HG02610 (cell line): ENCODE measurements at regions not wholly inside any gene's neighbourhood (a gene's known extent, or its start where the extent isn't known, plus 50 kb on each side); places are given as distances from the start of the nearest gene placed in this dataset.

ENCODE experiments used
- ATAC-seq: cut with Tn5 transposase; IDR thresholded peaks from one replicate; pipeline ENCODE4 v1.9.1; 2021; ENCODE audit warnings: mild to moderate bottlenecking, moderate library complexity; ENCODE audit not compliant: unreplicated experiment

- ATAC-seq, result no peak
These were observed 316.5 kb downstream of the WDR11 start for GRCh38 chr10:121167534-121168243.

DNA sequence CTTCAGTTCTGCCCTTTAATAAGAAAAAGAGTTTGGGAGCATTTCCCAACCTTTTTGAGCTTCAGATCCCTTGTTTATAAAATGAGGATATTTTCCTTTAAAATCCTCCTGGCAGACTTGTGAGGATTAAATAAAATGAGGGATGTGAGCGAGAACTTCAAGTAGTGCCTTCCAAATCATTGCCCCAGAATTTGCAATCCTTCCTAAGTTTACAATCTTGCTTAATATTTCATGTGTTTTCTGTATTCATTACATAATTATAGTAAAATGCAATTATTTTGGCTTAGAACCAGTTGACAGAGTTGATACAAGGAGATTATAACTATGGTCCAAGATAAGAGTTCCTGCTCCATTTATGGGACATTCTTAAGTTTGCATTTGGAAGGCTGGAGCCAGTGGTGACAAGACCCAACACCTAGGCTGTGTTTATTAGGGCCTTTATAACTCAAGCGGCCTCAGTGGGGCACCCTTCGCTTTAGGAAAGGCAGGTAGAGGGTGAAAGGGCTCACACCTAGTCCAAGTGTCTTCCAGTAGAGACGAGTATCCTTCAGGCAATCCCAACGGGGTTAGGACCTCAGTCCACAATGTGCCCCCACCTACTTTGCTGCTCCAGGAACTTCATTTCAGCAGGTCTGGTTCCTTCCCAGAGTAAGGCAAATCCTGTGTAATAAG is 317.5 kb downstream of the WDR11 start:
- ATAC-seq, result no peak

DNA sequence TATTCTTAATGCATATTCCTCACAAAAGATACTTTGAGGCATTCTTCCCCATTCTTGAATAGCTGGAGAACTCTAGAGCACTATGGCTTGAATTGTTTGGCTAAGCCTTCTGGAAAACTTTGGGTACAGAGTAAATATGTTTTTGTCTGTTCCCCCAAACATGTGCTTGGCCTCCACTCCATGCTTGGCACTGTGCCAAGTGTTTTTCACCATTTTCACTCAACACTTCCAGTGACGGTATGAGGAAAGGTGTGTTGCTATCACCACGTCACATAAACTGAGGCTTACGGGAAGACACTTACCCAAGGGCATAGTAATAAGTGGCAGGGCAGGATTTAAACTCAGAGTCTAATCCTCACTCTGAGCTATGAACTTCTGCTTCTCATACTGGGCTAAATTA is 318.2 kb downstream of the WDR11 start:
- no peak for ATAC-seq

DNA sequence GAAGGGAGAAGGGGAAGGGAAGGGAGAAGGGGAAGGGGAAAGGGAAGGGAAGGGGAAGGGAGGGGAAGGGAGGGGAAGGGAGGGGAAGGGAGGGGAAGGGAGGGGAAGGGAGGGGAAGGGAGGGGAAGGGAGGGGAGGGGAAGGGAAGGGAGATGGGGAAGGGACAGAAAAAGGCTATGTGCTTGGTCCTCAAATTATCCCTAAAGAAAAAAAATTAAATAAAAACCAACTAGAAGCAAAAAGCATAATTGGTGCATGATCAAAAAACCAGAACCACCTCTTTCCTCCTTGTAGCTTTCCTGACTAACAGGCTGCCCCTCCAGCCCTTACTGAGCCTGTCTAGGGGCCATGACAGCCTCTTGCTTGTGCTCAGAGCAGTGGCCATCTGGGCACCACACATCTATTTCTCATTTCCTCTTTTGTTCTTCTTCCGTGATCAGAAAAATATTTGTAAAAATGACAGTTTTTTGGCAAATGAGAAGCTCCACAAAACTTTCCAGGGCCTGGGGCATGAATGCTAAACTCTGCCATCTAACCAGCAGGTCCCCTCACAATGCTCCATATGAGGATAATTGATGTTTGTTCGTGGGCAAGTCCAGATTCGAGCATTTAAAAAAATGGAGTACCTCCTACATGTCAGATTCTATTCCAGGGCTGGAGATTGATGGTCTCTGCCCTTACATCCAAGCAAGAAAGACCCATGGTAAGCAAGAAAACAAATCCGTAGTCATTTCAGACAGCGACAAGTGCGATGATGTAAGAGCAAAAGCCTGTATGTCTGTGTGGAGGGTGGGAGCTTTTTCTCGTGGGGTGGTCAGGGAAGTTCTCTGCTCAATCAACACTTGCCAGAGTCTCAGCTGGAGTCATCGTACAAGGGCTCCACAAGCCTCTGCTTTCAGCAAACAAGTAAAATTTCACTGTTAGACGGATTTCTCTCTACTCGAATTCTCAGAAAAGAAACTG is 320.9 kb downstream of the WDR11 start:
- ATAC-seq, result no peak

DNA sequence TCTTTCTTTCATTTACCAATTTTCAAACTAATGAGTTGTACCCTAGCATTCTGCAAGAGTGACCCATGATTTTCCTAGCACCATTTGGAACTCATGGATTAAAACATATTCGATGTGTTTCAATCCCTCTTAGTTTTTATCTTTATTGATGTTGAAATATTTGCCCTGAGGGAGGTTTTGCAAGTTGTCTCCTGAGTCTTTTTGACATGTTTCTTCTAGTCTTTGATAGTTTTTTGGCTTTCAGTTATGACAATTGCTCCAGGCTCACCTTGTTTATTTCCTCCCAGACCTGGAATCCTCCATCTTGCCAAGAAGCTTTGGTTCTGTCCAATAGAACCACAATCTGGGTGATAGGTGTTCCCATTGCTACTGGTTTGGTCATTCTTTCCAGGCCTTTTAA is 327.8 kb downstream of the WDR11 start:
- no peak for ATAC-seq

DNA sequence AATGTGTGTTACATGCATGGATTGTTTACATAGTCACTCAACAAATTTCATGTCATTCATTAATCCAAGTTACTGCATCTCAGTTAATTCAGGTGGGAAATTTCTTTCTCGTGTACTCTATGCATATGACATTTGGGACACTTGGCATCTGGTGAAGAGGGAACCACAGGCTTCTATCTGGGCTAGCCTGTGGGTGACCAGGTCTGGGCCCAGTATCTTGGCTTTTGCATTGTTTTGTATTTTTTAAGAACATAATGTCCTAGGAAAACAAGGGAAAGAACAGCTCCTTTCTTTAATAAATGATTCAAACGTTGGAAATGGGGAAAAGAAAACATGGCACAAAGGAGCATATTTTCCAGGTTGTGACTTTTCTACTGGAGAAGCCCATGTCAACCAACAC is 331.1 kb downstream of the WDR11 start:
- no peak for ATAC-seq

DNA sequence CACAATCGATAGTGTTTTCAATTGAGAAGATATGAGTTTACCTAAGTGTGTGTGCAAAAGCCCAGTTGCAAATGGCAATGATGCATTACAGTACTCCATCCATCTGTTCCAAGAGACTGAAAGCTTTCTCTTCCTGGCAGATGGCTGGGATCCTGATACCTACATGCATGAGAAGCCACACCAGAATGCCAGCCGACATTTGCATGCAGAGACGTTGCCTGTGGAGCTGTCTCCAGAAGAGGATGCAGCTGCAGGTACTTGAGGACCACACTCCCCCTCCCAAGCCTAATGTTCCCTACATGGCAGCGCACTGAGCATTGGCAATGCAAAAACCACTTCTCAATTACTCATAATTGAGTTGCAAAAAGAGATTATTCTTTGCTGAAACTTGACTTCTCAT is 332.1 kb downstream of the WDR11 start:
- ATAC-seq, result no peak

DNA sequence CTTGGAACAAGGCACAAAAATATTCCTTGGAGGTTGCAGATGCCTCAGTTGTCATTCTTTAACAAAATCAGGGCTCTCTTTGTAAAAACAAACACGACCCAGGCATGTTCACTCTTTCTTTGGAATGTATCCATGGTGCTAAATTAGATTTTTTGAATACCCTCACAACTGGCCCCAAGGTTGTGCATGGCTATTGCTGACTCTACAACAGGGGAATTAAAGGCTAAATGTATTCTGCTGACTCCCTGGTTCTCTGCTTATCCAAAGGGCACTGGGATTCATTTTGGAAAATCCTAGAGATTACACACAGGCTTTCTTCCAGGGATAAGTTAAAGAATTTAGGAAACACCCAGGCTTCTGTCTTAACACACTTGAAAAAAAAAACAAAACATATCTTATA is 332.5 kb downstream of the WDR11 start:
- no peak for ATAC-seq

GRCh38 chr10:121185816-121186455 is 334.8 kb downstream of the WDR11 start:
- no peak for ATAC-seq

DNA sequence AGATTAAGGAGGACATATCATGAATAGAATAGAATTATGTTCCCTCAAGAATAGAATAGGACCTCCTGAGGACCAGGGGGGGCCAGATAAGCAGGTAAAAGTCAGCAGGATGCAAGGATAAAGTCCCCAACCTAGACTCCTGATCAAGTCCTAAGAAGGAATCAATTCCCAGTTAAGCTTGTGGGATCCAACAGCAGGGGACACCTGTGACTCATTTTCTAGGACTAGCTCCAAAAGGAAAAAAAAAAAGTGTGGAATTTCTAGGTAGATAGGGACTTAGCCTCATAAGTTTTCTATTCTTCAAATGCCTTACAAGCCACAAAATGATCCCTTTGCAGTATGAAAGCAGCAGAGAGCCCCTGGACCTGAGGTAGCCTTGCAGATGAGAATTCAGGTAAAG is 336.2 kb downstream of the WDR11 start:
- no peak for ATAC-seq

DNA sequence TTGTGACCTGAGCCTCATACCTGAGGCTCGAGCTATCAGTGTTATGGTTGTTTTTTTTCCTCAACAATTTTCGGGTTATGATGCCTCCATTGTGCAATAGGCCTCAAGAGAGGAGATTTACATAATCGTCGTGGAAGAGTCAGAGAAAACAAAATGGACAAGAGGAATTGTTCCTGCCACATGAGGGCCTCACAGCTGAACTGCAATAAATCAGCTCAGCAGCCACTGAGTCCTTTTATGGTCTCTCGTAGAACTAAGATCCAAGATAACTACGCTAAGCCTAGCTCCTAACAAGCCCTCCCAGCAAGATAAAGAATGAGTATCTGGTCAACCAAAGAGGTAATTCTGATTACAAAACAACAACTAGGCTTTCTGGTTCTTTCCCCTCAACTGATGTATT is 336.8 kb downstream of the WDR11 start:
- no peak for ATAC-seq

DNA sequence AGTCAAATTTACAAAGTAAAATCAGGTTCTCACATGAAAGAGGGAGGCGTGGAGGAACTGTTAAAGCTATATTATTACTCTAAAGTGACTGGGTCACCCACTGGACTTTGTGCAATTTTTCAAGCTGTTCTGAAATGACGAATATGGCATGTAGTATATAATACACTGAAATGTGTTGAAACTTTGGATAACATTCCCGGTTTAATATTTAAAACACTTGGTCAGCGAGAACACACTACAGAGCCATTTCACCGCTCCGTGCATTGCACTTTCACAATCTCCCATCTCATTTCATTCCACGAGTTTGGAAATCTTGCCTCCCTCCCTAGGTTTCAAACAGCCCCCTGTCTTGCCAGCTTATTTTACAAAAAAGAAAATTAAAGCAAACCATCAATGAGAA is 337.9 kb downstream of the WDR11 start:
- no peak for ATAC-seq

- no peak for ATAC-seq
These were observed 343.7 kb downstream of the WDR11 start for GRCh38 chr10:121194696-121195523.

- no peak for ATAC-seq
These were observed 344.4 kb downstream of the WDR11 start for GRCh38 chr10:121195524-121195910.

GRCh38 chr10:121199081-121199480 is 347.9 kb downstream of the WDR11 start:
- no peak for ATAC-seq

DNA sequence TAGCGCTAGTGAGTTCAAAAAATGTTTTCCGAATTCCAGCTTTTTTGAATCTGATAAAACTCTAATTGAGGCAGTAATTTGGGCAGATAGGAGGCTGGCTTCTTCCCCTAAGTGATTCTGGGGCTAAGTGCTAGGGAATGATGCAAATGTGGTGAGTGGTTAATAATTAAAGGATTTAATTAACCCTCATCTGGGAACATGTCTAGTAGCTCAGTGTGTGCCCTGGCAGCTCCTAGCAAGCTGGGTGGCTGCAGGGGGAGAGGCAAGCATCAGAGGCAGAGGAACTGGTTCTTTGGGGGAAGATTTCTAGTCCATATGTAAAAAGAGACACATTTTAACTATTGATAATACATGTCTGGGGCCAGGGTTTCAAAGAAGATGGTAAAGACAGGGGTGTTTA is 354.5 kb downstream of the WDR11 start:
- ATAC-seq, result no peak

DNA sequence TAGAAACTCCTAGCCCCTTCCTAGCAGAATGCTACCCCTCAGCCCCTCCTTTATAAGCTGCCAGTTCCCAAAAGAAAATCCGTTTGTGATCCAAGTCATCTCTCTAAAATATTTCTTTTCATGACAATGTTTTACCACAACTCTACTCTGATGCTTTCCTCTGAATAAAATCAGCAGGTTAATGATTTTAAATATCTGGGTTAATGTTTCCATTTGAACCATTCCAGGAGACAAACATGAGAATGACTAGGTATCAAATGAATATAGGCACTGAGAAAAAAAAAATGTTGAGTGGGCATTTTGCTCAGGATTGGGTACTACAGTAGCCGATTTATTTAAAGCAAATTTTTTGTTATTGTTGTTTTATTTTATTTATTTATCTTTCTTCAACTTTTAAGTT is 360.3 kb downstream of the WDR11 start:
- no peak for ATAC-seq

DNA sequence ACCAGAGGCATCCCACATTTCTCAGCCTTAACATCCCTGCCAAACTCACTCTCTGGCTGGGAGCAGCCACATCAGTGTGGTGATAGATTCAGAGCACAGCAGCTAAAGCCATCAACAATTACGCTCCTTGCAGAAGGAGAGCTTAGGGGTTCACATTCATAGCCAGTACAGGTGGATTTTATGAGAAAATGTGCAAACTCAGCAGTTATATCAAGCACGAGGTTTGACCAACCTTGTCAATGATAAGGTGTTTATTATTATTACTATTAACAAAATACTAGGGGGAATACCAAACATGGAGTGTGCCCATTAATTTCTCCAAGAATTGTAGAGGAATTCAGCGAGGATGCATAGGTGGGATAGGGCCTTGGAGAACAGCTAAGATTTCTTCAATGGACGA is 362.3 kb downstream of the WDR11 start:
- ATAC-seq, result no peak

DNA sequence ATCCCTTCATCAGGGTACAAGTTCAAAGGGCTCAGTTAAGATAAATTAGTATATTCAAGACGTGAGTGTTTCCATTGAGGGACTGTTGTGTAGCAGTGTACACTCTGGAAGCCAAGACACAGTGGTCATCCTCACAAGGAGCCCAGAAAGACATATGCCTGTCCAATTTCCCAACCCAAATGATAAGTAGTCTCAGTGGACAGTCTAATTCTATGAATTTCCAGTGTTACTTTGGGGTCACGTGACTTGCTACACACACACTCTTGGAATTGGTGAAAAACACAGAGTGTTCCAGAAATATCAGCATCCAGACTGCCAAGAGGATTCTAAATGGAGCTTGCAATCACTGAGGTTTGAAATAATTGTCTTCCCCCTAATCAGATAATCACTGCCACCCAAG is 365.1 kb downstream of the WDR11 start:
- ATAC-seq, result no peak

DNA sequence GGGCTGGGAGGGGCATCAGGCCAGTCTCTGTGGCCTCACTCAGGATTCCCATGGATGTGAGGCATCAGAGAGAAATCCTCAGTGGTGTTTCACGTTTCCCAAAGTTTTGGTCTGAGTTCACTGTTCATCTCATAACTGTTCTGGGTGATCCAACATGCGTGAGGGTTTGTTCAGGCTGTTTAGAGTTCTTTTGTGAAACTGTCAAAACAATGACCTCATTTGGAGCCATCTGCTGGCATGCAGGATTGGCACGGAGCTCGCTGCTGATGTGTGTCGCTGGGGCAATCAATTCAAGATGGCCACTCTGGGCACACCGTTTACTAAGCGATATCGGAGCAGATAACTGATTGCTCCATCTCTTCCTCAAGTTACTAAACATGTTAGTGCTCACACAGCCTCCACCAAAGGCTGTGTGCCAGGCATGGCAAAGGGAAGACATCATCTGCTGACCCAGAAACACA is 365.6 kb downstream of the WDR11 start:
- no peak for ATAC-seq
